Fibroblast of mammary gland (primary cell): ENCODE measurements at regions not wholly inside any gene's neighbourhood (a gene's known extent, or its start where the extent isn't known, plus 50 kb on each side); places are given as distances from the start of the nearest gene placed in this dataset.

Experiments
- DNase-seq: peaks from one replicate; pipeline ENCODE4 v3.0.0-alpha.2; 2010; ENCODE audit warnings: low read depth
- H3K4me3 ChIP-seq: 2 replicates; pipeline ENCODE4 v1.5.1; 2011; ENCODE audit warnings: low read depth, mild to moderate bottlenecking, low read length, moderate library complexity; ENCODE audit not compliant: control insufficient read depth
- TF ChIP-seq, protein P1 (sequence below): conservative IDR thresholded peaks from 2 replicates; pipeline ENCODE4 v1.5.1; 2011; ENCODE audit warnings: low read depth, low read length, inconsistent platforms; ENCODE audit not compliant: control insufficient read depth, insufficient read depth

DNA sequence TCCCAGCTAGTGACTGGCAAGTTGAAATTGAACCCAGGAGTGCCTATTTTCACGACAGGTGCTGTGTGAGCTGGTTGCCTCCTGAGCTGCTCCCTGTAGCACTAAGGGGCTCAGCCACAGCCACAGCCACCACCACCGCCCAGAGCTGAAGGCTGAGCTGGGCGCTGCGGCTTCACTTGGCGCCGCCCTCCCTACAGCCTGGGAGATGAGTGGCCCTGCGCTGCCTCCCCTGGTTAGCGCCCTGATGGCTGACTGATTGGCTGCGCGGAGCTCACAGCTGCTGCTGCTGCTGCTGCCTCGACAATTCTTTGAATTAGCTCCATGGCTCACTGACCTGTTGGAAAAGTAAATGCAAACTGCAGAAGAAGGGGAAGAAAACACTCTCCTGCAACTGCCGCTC lies 91.8 kb upstream of the TMEM132E start:
- TF ChIP-seq, protein P1, sequence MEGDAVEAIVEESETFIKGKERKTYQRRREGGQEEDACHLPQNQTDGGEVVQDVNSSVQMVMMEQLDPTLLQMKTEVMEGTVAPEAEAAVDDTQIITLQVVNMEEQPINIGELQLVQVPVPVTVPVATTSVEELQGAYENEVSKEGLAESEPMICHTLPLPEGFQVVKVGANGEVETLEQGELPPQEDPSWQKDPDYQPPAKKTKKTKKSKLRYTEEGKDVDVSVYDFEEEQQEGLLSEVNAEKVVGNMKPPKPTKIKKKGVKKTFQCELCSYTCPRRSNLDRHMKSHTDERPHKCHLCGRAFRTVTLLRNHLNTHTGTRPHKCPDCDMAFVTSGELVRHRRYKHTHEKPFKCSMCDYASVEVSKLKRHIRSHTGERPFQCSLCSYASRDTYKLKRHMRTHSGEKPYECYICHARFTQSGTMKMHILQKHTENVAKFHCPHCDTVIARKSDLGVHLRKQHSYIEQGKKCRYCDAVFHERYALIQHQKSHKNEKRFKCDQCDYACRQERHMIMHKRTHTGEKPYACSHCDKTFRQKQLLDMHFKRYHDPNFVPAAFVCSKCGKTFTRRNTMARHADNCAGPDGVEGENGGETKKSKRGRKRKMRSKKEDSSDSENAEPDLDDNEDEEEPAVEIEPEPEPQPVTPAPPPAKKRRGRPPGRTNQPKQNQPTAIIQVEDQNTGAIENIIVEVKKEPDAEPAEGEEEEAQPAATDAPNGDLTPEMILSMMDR = no peak
- no peak overlapping the region for H3K4me3 ChIP-seq

DNA sequence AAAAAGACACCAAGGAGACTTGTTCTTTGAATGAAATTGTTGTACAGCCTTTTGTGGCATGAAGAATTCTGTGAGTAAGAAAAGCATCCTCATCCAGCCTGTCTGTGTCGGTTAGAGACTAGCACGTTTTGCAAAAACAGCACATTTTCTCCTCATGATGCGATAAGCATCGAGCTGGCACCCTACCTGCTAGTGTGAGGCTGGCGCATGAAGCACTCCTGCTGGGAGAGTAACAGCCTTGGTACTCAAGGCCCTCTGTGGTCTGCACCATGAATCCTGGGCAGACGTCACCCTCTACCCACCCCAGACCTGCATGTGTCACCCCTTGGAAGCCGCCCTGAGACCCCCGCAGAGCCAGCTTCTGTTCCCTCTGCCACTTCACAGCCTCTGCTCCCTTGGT lies 92.6 kb upstream of the TMEM132E start:
- TF ChIP-seq, protein P1 = no peak
- no peak for DNase-seq

More for the DNA sequence above, 91.8 kb upstream of the TMEM132E start:
- DNase-seq = no peak

DNA sequence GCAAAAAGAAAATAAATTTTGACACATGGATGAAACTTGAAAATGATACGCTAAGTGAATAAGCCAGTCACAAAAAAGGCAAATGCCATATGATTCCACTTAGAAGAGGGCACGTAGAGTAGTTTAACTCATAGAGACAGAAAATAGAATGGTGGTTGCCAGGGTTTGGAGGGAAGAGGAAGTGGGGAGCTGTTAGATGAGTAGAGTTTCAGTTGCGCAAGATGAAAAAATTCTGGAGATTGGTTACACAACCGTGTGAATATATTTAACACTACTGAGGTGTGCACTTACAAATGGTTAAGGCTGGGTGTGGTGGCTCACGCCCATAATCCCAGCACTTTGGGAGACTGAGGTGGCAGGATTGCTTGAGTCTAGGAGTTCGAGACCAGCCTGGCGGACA lies 93.4 kb upstream of the TMEM132E start:
- TF ChIP-seq, protein P1 = no peak
- H3K4me3 ChIP-seq = no peak overlapping the region
- DNase-seq = no peak

More for the DNA sequence above, 92.6 kb upstream of the TMEM132E start:
- no peak overlapping the region for H3K4me3 ChIP-seq

DNA sequence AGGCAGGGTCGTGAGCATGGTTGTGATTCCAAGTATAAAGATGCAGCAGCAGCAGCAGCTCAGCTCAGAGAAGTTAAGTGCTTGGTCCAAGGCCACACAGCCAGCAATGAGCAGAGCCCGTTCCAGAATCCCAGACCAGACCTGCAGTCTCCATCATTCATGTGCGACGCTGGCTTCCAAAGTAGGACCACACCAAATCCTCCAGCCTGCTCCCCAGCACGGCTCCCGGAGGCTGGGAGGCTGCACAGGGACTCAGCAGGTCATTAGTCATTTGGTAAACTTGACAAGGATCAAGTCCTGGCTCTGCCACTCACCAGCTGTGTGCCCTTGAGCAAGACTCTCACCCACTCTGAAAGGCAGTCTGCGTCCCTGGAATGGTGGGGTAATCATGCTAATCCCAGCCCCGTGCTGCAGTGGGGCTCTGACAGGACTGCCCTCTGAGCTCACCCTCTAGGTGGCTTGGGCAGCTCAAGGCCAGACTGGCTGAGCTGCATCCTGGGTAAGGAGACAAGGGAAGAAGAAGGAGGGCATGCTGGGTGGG lies 95.1 kb upstream of the TMEM132E start:
- no peak overlapping the region for H3K4me3 ChIP-seq
- TF ChIP-seq, protein P1 = no peak
- DNase-seq = no peak

DNA sequence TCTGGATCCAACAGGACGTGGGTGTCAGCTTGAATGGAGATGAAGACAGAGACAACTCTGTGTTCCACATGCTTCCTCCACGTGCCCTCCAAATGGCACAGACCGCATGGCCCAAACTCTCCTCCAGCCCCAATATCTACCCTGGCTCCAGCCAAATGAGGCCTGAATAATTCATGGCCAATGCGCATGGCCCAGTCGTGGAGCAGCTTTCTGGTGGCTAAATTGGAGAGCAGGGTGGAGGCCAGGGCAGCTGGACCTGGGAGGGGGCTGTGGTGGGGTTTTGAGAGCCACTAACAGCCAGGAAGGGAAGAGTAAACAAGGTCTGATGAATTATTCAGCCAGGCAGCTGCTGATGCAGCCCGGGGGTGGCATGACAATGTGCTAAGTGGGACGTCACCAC lies 96.7 kb upstream of the TMEM132E start:
- TF ChIP-seq, protein P1 = no peak
- no peak overlapping the region for H3K4me3 ChIP-seq
- no peak for DNase-seq

DNA sequence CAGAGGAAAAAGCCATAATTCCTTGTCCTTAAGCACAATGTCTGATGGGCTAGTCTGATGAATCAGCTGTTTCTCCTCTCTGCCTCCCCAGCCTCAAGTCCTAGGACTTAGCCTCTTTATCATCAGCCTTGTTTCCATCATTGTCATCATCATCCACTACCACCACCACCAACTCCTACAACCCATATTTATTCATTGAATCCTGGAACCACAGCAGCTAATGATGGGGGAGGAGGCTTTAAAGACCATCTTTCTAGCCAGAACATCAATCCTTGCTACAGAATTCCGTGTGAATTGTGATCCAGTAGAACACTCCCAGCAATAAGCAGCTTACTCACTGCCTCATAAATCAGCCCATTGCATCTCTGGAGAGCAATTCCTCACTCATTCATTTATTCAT lies 97.6 kb upstream of the TMEM132E start:
- DNase-seq = no peak
- no peak overlapping the region for H3K4me3 ChIP-seq
- TF ChIP-seq, protein P1 = no peak

DNA sequence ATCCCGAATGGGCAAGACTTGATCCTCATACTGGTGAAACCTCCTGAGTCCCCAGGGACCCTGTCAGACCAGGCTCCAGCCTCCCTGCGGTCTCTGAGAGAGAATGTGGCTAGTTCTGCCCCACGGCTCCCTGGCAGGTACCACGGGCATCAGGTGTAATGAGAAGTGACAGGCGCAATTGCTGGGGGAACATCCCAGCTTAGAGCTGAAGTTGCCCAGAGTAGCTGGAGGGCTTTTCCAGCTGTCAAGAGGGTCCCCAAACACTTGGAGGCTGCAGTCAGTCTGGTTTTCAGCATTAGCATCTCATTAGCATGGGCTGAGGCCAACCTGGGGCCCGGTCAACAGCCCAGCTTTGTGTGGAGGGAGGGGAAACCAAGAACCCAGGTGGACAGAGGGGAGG lies 100.0 kb upstream of the TMEM132E start:
- no peak overlapping the region for H3K4me3 ChIP-seq
- TF ChIP-seq, protein P1 = no peak
- no peak for DNase-seq
